Type B pancreatic cell (in vitro differentiated cells): ENCODE measurements at regions not wholly inside any gene's neighbourhood (a gene's known extent, or its start where the extent isn't known, plus 50 kb on each side); places are given as distances from the start of the nearest gene placed in this dataset.

Experiments
- DNase-seq: peaks from one replicate; pipeline ENCODE4 v3.0.0; 2021; ENCODE audit warnings: mixed read lengths; ENCODE audit not compliant: unreplicated experiment; ENCODE audit errors: extremely low spot score
- H3K27ac Mint-ChIP-seq: 2 replicates; pipeline ENCODE4 v1.8.0; 2021; ENCODE audit warnings: mild to moderate bottlenecking, mixed read lengths
- H3K27me3 Mint-ChIP-seq: 2 replicates; pipeline ENCODE4 v1.8.0; 2021; ENCODE audit warnings: mixed read lengths
- H3K36me3 Mint-ChIP-seq: 2 replicates; pipeline ENCODE4 v1.8.0; 2021; ENCODE audit warnings: mixed read lengths
- H3K4me1 Mint-ChIP-seq: one replicate; pipeline ENCODE4 v1.8.0; 2021; ENCODE audit warnings: mixed read lengths; ENCODE audit not compliant: unreplicated experiment
- H3K4me3 Mint-ChIP-seq: 2 replicates; pipeline ENCODE4 v1.8.0; 2021; ENCODE audit warnings: mild to moderate bottlenecking, mixed read lengths
- H3K9me3 Mint-ChIP-seq: 2 replicates; pipeline ENCODE4 v1.8.0; 2021; ENCODE audit warnings: mixed read lengths
- TF ChIP-seq, protein P1 (sequence below): fragments of 200-600 bp; sonication (generic); conservative IDR thresholded peaks from 2 replicates; pipeline ENCODE4 v1.5.0; 2021; ENCODE audit warnings: antibody characterized with exemption, mild to moderate bottlenecking

DNA sequence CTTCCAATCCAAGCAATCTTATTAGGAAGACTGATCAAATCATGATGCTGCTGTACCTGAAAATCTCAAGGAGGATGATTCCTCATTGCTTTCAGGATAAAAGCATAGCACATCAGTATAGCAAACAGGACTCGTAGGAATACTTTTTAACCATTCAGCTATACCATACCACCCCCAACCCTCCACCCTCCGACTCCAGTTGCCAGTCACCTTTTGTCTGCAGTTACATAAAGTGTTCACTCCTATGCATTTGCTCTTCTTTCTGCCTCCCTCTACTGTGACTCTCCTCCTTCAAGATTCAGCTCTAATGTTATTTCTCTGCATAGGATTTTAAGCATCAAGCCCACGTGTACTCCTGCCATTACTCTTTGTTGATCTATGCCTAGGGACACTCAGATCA, 124.7 kb upstream of the KCNQ5 start:
- Mint-ChIP-seq H3K4me1 (no peaks in the 10 kb centered on the region), H3K4me3 (no peak overlapping the region), H3K27ac (no peak overlapping the region), H3K36me3 (no peaks in the 10 kb centered on the region), H3K27me3 (no peaks in the 10 kb centered on the region), H3K9me3 (no peaks in the 10 kb centered on the region)
- TF ChIP-seq, protein P1, sequence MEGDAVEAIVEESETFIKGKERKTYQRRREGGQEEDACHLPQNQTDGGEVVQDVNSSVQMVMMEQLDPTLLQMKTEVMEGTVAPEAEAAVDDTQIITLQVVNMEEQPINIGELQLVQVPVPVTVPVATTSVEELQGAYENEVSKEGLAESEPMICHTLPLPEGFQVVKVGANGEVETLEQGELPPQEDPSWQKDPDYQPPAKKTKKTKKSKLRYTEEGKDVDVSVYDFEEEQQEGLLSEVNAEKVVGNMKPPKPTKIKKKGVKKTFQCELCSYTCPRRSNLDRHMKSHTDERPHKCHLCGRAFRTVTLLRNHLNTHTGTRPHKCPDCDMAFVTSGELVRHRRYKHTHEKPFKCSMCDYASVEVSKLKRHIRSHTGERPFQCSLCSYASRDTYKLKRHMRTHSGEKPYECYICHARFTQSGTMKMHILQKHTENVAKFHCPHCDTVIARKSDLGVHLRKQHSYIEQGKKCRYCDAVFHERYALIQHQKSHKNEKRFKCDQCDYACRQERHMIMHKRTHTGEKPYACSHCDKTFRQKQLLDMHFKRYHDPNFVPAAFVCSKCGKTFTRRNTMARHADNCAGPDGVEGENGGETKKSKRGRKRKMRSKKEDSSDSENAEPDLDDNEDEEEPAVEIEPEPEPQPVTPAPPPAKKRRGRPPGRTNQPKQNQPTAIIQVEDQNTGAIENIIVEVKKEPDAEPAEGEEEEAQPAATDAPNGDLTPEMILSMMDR = no peak
- no peak for DNase-seq

DNA sequence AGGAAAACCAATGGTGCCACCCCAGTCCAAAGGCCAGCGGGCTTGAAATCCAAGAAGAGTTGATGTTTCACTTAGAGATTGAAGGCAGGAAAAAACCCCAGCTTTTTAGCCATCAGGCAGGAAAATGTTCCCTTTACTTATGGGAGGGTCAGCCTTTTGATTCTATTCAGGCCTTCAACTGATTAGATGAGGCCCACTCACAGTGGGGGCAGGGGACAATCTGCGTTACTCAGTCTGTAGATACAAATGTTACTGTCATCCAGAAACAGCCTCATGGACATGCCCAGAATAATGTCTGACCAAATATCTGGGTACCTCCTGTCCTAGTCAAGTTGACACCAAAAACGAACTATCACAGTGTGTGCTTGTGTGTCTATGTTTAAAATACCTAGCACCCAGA, 121.2 kb upstream of the KCNQ5 start:
- TF ChIP-seq, protein P1 = no peak
- H3K27ac Mint-ChIP-seq = no peak overlapping the region
- H3K36me3 Mint-ChIP-seq = no peaks in the 10 kb centered on the region
- peaks cover 8% of the 10 kb centered on the region for H3K27me3 Mint-ChIP-seq
- no peaks in the 10 kb centered on the region for H3K4me1 Mint-ChIP-seq
- DNase-seq = no peak
- H3K4me3 Mint-ChIP-seq = no peak overlapping the region
- H3K9me3 Mint-ChIP-seq = no peaks in the 10 kb centered on the region

DNA sequence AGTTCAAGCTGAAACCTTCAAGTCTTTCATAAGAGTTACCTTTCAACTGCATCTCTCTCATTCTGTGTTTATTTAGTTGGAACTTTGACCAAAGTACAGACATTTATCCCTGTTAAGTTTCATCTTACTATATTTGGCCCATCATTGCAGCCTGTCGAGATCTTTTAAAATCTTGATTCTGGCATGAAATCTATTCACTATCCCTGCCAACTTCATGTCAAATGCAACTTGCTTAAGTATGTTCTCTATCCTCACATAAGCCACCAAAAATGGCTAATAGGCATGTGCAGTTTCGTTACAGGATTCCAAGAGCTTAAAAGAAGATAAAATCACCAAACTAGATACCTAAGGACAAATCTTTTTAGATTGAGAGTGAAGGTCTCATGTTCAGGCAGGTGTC, 117.5 kb upstream of the KCNQ5 start:
- Mint-ChIP-seq H3K9me3 (no peaks in the 10 kb centered on the region), H3K27ac (no peak overlapping the region), H3K4me1 (no peaks in the 10 kb centered on the region), H3K4me3 (no peak overlapping the region), H3K27me3 (peaks cover 9% of the 10 kb centered on the region), H3K36me3 (no peaks in the 10 kb centered on the region)
- TF ChIP-seq, protein P1 = no peak
- no peak for DNase-seq

DNA sequence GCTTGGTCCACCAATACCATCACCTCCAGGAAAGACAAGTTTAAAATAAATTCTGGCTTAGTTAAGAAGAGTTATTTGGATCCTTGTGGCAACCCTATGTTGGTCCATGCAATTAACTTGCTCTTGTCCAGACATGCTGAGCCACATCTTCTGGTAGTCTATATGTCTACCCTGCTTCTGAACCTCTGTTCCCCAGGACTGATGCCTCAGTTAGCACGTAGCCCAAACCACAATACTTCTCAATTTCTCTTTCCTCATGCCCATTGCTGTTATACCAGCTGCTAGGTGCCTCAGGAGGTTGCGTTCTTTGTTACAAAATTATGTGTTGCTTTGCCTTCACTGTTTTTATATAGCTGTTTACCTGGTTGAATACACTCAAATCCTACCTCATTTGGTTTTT, 116.4 kb upstream of the KCNQ5 start:
- Mint-ChIP-seq H3K27ac (no peak overlapping the region), H3K4me1 (no peaks in the 10 kb centered on the region), H3K9me3 (no peaks in the 10 kb centered on the region), H3K27me3 (peaks cover 18% of the 10 kb centered on the region), H3K4me3 (no peak overlapping the region), H3K36me3 (no peaks in the 10 kb centered on the region)
- TF ChIP-seq, protein P1 = no peak
- no peak for DNase-seq

DNA sequence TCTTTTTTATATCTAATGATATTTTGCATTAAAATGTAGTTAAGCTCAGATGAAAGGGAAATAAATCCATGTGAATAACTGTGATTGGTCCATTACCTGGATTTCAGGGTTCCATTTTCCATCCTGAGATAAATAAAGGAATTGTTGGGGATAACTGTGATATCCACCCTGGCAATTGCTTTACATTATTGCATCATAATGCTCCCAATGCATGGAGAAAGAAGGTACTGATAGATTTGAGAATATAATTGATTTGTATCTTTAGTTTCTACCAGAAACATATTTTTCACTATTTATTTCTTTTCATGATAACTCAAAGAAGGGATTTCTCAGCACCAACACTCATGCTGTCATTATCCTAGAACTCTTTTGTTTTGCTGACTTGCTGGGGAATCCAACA, 102.0 kb upstream of the KCNQ5 start:
- TF ChIP-seq, protein P1 = no peak
- Mint-ChIP-seq H3K4me1 (no peaks in the 10 kb centered on the region), H3K4me3 (no peak overlapping the region), H3K27me3 (no peaks in the 10 kb centered on the region), H3K27ac (no peak overlapping the region), H3K36me3 (no peaks in the 10 kb centered on the region), H3K9me3 (no peaks in the 10 kb centered on the region)
- no peak for DNase-seq

DNA sequence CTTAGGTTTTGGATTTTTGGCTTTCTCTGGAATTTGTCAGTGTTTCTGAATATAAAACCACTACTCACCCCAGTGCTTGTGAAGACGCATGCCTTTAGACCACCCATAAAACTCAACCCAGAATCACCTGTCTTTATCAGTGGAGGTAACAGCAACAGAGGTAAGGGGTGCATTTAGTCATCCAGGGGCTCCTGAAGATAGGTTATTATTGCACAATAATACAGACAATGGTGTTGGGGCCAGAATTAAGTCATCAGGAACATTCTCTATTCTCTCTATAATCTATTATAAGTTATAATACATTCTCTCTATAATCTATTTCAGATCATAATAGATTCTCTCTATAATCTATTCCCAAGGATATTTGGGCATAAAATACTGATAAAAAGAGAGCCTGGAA, 100.2 kb upstream of the KCNQ5 start:
- Mint-ChIP-seq H3K27ac (no peak overlapping the region), H3K4me1 (no peaks in the 10 kb centered on the region), H3K27me3 (peaks cover 3% of the 10 kb centered on the region), H3K9me3 (no peaks in the 10 kb centered on the region), H3K4me3 (no peak overlapping the region), H3K36me3 (no peaks in the 10 kb centered on the region)
- DNase-seq = no peak
- TF ChIP-seq, protein P1 = no peak
